Neuron (in vitro differentiated cells): ENCODE measurements at regions not wholly inside any gene's neighbourhood (a gene's known extent, or its start where the extent isn't known, plus 50 kb on each side); places are given as distances from the start of the nearest gene placed in this dataset.

Experiments
- H2AFZ ChIP-seq: one replicate; pipeline ENCODE4 v1.6.1; 2013; ENCODE audit warnings: low read depth, mild to moderate bottlenecking, inconsistent platforms, low read length, moderate library complexity
- H3K27me3 ChIP-seq: one replicate; pipeline ENCODE4 v1.6.1; 2013; ENCODE audit warnings: low read length; ENCODE audit not compliant: insufficient read depth
- H3K36me3 ChIP-seq: one replicate; pipeline ENCODE4 v1.6.1; 2013; ENCODE audit warnings: low read length; ENCODE audit not compliant: insufficient read depth
- H3K4me1 ChIP-seq: one replicate; pipeline ENCODE4 v1.6.1; 2013; ENCODE audit warnings: low read length; ENCODE audit not compliant: insufficient read depth
- H3K4me3 ChIP-seq: 2 replicates; pipeline ENCODE4 v1.5.1; 2013; ENCODE audit warnings: mild to moderate bottlenecking, low read length, moderate library complexity
- H3K9me3 ChIP-seq: one replicate; pipeline ENCODE4 v1.6.1; 2013; ENCODE audit warnings: low read length

GRCh38 chr7:19242246-19242645, 97.0 kb upstream of the FERD3L start:
- H3K27me3 ChIP-seq = no peaks in the 10 kb centered on the region
- H3K4me3 ChIP-seq = no peak overlapping the region
- H3K9me3 ChIP-seq = no peaks in the 10 kb centered on the region
- no peaks in the 10 kb centered on the region for H3K4me1 ChIP-seq
- H2AFZ ChIP-seq = no peak overlapping the region
- H3K36me3 ChIP-seq = no peaks in the 10 kb centered on the region

GRCh38 chr7:19239951-19240350, 94.7 kb upstream of the FERD3L start:
- Histone ChIP-seq H3K27me3 (no peaks in the 10 kb centered on the region), H2AFZ (no peak overlapping the region), H3K4me3 (no peak overlapping the region), H3K9me3 (no peaks in the 10 kb centered on the region), H3K36me3 (no peaks in the 10 kb centered on the region), H3K4me1 (no peaks in the 10 kb centered on the region)

DNA sequence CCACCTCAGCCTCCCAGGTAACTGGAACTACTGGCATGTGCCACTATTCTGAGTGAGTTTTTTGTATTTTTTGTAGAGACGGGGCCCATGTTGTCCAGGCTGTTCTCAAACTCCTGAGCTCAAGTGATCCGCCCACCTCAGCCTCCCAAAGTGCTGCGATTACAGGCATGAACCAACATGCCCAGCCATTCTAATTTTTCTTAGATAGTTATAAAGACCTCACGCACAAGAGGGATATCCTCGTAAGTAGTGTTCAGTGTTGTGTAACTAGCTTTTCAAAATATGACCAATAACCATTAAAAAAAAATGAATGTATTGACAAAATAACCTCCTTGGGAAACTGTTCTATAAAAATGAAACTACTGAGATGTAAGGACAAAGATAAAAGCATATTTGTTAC, 90.5 kb upstream of the FERD3L start:
- H3K4me3 ChIP-seq = no peak overlapping the region
- no peaks in the 10 kb centered on the region for H3K27me3 ChIP-seq
- no peak overlapping the region for H2AFZ ChIP-seq
- H3K9me3 ChIP-seq = no peaks in the 10 kb centered on the region
- H3K4me1 ChIP-seq = no peaks in the 10 kb centered on the region
- no peaks in the 10 kb centered on the region for H3K36me3 ChIP-seq

DNA sequence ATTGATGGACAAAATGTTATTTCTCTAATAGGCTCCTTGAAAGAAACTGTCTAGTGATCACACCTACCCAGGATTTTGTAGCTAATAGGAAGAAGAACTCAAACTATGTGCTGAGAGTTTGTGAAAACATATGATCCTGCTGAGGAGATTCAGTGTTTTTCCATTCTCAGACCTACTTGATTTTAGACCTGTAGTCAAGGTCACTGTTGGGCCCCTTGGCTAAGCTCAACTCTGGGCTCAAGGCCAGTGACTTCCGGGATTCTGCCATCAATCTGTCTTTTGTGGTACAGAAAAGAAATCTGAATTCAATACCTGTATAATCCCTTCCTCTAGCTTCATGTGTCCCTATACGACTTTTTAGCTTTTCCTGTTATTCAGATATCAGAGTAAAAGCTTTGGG, 79.7 kb upstream of the FERD3L start:
- Histone ChIP-seq H3K36me3 (no peaks in the 10 kb centered on the region), H3K27me3 (no peaks in the 10 kb centered on the region), H3K4me3 (no peak overlapping the region), H3K9me3 (no peaks in the 10 kb centered on the region), H3K4me1 (peaks cover 12% of the 10 kb centered on the region), H2AFZ (no peak overlapping the region)

- H3K9me3 ChIP-seq = no peaks in the 10 kb centered on the region
- H3K36me3 ChIP-seq = no peaks in the 10 kb centered on the region
- no peak overlapping the region for H2AFZ ChIP-seq
- H3K4me1 ChIP-seq = peaks cover 23% of the 10 kb centered on the region
- H3K4me3 ChIP-seq = no peak overlapping the region
- H3K27me3 ChIP-seq = no peaks in the 10 kb centered on the region
Measured at GRCh38 chr7:19215412-19215811, 70.2 kb upstream of the FERD3L start.

- Histone ChIP-seq H2AFZ (no peak overlapping the region), H3K9me3 (no peaks in the 10 kb centered on the region), H3K36me3 (no peaks in the 10 kb centered on the region), H3K27me3 (no peaks in the 10 kb centered on the region), H3K4me3 (no peak overlapping the region), H3K4me1 (peaks cover 23% of the 10 kb centered on the region)
Measured at GRCh38 chr7:19213746-19214145, 68.5 kb upstream of the FERD3L start.

- Histone ChIP-seq H3K9me3 (no peaks in the 10 kb centered on the region), H3K4me3 (no peak overlapping the region), H3K4me1 (peaks cover 18% of the 10 kb centered on the region), H2AFZ (no peak overlapping the region), H3K36me3 (no peaks in the 10 kb centered on the region), H3K27me3 (no peaks in the 10 kb centered on the region)
Measured at GRCh38 chr7:19210893-19211413, 65.7 kb upstream of the FERD3L start.

DNA sequence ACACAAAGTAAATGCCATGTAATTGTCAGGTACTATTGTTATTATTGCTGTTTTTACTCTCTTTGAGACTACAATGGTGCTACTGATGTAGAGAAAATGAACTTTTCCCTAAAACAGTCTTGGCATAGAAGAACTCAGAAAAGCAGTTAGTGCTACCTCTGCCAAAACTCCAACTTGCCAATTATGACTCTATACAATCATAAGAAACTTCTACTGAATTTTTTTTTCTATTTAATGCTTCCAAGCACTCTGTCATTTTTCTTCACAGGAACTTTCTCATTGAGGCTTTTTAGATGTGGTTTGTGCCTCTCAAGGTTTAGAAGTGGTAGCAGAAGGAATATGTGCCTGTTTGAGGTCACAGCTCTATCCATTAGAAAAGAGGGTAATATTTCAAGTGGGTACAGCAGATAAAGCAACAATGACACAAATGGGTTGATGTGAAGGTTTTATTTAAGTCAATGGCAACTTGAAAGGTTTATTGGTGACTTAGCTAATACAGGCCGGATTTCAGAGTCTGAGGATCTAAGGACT, 64.0 kb upstream of the FERD3L start:
- Histone ChIP-seq H3K36me3 (no peaks in the 10 kb centered on the region), H3K27me3 (no peaks in the 10 kb centered on the region), H2AFZ (no peak overlapping the region), H3K4me3 (no peak overlapping the region), H3K4me1 (peaks cover under 1% of the 10 kb centered on the region), H3K9me3 (no peaks in the 10 kb centered on the region)

DNA sequence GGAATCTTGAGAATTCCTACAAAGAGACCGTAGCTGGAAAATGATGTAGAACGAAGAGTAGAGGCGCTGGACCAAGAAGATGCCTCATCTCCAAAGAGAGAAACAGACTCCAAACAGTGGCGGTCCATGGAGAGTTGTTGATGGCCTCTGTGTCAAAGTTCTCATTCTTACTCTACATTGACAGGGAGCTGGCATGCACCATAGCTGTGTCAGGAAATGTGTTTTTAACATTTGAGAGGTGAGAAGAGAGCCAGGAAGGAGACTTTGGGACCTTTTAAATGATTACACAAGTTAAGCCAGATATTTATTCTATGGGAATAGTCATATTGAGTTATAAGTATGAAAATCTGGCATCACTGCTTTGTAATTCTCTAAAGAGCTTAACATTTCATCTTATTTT, 61.5 kb upstream of the FERD3L start:
- H3K36me3 ChIP-seq = no peaks in the 10 kb centered on the region
- no peak overlapping the region for H2AFZ ChIP-seq
- no peaks in the 10 kb centered on the region for H3K9me3 ChIP-seq
- H3K4me1 ChIP-seq = no peaks in the 10 kb centered on the region
- no peaks in the 10 kb centered on the region for H3K27me3 ChIP-seq
- no peak overlapping the region for H3K4me3 ChIP-seq

DNA sequence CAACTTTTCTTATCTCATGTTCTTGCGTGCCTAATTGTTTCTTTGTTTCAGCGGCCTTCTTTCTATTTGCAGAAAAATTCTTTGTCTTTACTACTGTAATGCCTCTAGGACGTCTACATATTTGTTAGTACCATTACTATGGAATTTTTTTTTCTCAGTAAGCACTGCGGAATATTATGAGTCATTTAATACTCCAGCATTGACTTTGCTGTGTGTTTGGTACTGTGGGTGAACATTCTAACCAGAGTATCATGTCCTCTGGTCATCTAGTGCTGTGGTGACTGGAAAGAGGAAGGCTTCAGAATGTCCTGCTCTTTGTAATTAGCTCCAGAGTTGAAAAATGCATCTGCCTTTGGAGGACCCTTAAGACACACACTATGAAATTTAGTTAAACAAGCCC, 58.5 kb upstream of the FERD3L start:
- Histone ChIP-seq H3K27me3 (no peaks in the 10 kb centered on the region), H2AFZ (no peak overlapping the region)

DNA sequence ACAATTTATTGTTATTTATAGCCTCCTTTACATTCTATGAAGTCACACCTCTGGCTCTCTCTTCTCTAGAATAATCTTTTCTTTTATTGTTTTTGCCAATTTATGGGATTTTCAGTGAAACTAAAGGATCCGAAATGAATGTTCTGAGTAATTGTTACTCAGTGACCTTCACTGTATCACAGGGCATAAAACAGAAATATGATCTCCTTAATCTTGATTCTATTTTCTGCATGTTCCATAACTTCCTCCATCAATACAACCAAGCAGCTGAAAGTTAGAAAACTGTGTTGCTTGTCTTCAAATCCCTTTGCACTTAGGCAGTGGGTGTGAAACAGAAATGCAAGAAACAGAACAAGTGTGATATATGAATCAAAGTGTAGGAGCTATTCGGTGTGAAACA, 57.4 kb upstream of the FERD3L start:
- H3K4me1 ChIP-seq = no peaks in the 10 kb centered on the region

More for the DNA sequence above, 58.5 kb upstream of the FERD3L start:
- Histone ChIP-seq H3K4me1 (no peaks in the 10 kb centered on the region), H3K9me3 (no peaks in the 10 kb centered on the region), H3K36me3 (no peaks in the 10 kb centered on the region), H3K4me3 (no peak overlapping the region)

More for the DNA sequence above, 57.4 kb upstream of the FERD3L start:
- no peaks in the 10 kb centered on the region for H3K27me3 ChIP-seq
- no peaks in the 10 kb centered on the region for H3K36me3 ChIP-seq
- H3K4me3 ChIP-seq = no peak overlapping the region
- no peaks in the 10 kb centered on the region for H3K9me3 ChIP-seq
- H2AFZ ChIP-seq = no peak overlapping the region
